NCI-H146 (cell line): ENCODE measurements at regions not wholly inside any gene's neighbourhood (a gene's known extent, or its start where the extent isn't known, plus 50 kb on each side); places are given as distances from the start of the nearest gene placed in this dataset.
"Not testable (repeated sequence)": the region's sequence is repeated elsewhere in the genome, so short reads cannot be mapped to it uniquely, and the experiment has no call there.

ENCODE experiments used
- DNase-seq: peaks from one replicate; lab custom pipeline; 2025; lab: John Stamatoyannopoulos, UW

GRCh38 chr20:4344670-4345069 lies 95.6 kb upstream of the ADRA1D start:
- no peak for DNase-seq

- DNase-seq = no peak
Observed at GRCh38 chr20:4342609-4343008, 93.5 kb upstream of the ADRA1D start.

DNA sequence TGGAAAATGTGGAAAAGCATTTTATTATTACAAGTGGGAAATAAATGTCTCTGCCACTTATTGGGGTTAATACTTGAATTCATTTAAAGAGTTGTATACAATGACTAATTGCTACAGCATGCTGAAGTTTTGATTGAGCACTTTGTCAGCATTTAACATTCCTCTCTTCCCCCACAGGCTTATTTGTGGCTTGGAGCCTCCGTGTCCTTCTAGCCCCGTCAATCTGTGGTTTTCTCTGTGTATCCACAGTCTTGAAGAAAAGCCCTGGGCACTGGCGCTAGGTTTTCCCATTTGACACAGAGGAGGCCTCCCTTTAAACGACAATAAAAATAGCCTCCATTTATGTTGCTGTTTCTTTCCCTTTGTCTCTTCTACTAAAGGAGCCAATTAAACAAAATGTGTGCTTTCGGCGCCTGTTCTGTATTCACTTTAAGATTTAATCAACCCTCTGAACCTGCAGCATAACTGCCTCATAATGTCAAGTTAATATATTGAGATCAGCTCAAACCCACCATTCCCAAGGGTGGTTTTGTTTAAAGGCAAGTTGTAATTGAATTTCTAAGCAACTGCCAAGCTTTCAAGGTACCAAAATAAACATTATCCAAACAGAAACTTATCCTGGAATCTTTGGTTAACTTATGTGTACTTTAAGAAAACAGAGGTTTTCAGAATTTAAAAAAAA lies 92.9 kb upstream of the ADRA1D start:
- DNase-seq = no peak

- DNase-seq = no peak
Observed at GRCh38 chr20:4335722-4336121, 86.6 kb upstream of the ADRA1D start.

- DNase-seq = no peak
Observed at GRCh38 chr20:4332121-4332860, 83.2 kb upstream of the ADRA1D start.

GRCh38 chr20:4330011-4330410 lies 80.9 kb upstream of the ADRA1D start:
- DNase-seq = no peak

GRCh38 chr20:4329232-4329631 lies 80.1 kb upstream of the ADRA1D start:
- no peak for DNase-seq

- DNase-seq = no peak
Observed at GRCh38 chr20:4328541-4328940, 79.5 kb upstream of the ADRA1D start.

- DNase-seq = no peak
Observed at GRCh38 chr20:4327956-4328355, 78.9 kb upstream of the ADRA1D start.

DNA sequence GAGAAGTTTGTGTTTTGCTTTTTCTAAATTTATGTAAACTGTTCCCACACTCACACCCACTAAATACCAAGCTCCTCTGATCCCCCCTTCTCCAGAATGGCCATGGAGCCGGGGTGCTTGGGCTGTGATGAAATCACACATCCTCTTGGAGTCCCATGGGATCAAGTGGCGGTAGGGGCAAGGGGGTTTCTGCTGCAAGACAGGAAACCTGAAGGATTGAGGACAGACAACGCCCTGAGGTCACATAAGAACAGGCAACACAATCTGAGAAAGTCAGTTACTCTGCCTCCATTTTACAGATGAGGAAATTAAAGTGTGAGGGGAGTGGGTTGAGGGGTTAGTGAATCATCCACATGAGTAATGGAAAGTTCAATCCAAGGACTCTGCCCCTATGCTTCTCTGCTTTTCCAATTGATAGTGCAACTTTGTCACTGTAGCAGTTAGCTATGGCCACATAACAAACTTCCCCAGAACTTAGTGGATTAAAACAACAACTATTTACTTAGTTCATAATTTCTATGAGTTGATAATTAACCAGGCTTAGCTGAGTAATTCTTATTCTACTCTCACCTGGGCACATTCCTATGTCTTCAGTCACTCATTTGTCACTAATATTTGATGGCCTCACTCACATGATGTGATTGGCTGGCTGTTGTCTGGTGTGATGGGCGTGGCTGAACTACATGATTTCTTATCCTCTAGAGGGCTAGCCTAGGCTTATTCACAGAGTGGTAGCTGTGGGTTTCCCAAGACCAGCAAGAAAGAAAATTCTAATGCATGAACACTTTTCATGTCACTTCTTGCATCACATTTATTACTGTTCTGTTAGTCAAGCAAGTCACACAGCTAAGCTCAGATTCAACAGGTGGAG lies 77.3 kb upstream of the ADRA1D start:
- no peak for DNase-seq

GRCh38 chr20:4325548-4326187 lies 76.6 kb upstream of the ADRA1D start:
- no peak for DNase-seq

DNA sequence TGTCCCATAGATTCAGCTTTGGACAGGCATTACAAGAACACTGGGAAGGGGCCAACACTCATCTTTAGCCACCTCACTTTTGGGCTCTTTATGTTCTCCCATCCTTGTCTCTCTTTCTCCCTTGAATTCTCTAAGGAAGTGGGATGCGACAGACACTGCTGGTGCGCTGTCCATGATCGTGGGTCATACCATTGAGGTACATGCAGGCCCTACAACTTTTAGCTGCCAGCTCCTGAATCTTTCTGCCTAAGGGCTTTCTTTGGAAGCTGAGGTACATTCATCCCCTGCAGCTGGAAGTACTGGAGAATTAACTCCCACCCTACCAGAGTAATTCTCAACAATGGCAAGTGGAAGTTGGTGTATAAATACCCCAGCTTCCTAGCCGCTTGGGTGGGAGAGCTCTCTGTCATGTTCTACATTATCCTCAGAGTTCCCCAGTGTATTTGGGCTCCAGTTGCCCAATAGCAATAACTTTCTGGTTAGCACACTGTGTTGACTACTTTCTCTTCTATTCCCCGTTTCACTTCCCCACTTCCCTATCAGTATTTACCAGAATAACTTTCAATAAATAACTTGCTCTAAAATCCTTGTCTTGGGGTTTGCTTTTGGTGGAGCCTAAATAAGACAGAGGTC lies 75.6 kb upstream of the ADRA1D start:
- DNase-seq = no peak

DNA sequence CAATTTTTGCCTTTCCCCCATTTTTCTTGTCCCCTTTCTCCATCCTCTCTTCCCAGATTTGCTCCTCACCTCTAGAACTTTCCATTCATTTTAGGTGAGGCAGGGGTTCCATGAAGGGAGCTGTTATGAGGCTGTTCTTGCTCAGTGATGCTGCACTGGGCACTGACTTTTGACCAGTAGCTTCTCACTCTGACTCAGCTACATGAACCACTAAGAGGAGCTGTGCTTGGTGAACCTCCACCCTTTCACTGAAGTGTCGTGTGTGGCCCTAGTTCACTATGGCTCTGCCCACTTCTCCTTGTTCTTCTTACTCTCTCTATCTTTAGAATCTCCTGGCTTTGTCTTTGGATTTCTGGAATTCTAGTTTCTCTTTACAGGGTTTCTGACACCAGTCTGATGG lies 73.4 kb upstream of the ADRA1D start:
- DNase-seq = no peak

DNA sequence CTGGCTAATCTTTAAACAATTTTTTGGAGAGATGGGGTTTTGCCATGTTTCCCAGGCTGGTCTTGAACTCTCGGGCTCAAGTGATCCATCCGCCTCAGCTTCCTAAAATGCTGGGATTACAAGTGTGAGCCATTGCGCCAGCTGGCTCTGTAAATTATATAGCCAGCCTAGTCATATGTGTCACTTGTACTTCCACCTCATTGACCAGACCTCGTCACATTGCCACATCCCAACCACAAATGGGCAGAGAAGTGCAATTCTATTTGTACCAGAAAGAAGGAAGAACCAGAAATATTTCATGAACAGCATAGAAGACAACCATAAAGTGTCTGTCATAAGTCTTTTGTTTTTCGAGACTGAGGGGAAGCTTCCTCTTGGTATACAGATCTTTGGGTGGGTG lies 71.2 kb upstream of the ADRA1D start:
- DNase-seq = no peak

DNA sequence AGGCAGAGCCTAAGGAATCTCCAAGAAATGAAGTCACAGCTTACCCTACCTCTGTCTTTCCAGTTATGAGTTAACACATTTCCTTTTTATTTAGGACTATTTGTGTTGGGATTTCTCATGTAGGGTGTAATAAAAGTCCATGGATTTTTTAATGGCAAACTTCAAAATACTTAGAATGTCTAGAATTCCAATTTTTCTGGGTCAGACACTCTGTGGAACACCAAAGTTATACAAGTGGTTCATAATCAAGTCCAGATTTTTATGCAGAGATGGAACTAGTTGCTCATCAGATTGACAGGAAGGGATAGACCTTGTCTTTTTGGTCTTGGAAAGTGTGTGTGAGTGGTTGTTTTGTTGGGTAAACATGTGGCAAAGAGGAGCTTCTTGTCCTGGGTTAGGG lies 69.8 kb upstream of the ADRA1D start:
- DNase-seq = no peak

DNA sequence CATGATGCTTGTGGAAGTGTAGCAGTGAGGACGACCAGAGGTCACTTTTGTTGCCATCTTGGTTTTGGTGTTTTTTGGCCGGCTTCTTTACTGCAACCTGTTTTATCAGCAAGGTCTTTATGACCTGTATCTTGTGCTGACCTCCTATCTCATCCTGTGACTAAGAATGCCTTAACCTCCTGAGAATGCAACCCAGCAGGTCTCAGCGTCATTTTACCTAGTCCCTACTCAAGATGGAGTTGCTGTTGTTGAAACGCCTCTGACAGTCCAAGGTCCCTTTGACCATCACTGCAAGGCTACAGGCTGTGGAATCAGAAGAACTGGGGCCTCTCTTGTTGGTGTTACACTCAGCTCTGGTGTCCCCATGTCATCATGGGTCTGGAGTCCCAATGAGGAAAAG lies 61.5 kb upstream of the ADRA1D start:
- DNase-seq = not testable (repeated sequence)

GRCh38 chr20:4306206-4306605 lies 57.1 kb upstream of the ADRA1D start:
- DNase-seq = no peak

GRCh38 chr20:4305091-4305490 lies 56.0 kb upstream of the ADRA1D start:
- no peak for DNase-seq

GRCh38 chr20:4304601-4305000 lies 55.5 kb upstream of the ADRA1D start:
- no peak for DNase-seq

- DNase-seq = no peak
Observed at GRCh38 chr20:4303136-4303535, 54.0 kb upstream of the ADRA1D start.

DNA sequence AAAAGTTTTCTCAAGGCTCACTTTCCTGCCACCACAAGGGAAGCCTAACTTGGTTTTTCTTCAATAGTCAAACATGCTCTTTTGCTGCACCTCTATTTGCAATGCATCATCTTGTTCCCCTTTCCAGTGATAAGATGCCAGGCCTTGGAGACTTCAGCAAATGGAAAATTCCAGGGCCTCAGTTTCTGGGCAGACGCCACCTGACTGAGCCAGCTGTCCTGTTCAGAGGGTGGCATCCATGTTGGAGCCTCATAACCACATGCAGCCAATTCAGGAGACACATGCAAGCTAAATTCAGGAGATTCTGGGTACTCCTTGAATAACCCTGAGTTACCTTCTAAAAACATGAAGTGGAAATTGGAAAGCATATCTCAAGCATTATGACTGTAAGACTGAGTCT lies 51.8 kb upstream of the ADRA1D start:
- no peak for DNase-seq

DNA sequence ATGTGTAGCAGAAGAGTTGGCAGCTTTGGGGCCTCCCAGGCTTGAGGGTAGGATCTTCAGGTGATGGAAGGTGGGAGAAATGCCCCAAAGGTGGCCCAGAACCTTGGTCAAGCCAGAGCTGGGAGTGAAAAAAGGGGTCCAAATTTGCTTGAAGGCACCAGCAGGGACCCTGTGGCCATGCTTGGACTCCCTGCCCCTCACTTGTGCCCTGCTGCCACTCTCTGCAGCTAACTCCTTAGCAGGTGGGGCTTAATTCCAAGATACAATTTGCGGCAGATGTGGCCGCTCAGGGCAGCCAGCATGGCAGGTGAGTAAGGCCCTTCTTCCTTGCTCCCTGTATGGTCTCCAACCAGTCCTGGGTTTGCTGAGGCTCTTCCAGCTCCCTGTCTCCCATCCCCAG lies 51.3 kb upstream of the ADRA1D start:
- DNase-seq = no peak
